Activated CD8-positive, alpha-beta memory T cell treated with anti-CD3 and anti-CD28 coated beads for 48 hours (primary cell): ENCODE measurements at regions not wholly inside any gene's neighbourhood (a gene's known extent, or its start where the extent isn't known, plus 50 kb on each side); places are given as distances from the start of the nearest gene placed in this dataset.

Experiments
- DNase-seq, 3 experiments: peaks; one replicate each; pipeline ENCODE4 v3.0.0-alpha.2; 2020; ENCODE audit warnings: low read depth in 2 of 3, low spot score in 2 of 3

GRCh38 chr11:95327273-95327948, 96.4 kb upstream of the SESN3 start:
- DNase-seq = no peak

GRCh38 chr11:95325777-95326258, 94.8 kb upstream of the SESN3 start:
- no peak for DNase-seq

- DNase-seq = no peak
Measured at GRCh38 chr11:95324826-95325225, 93.8 kb upstream of the SESN3 start.

GRCh38 chr11:95322539-95322938, 91.5 kb upstream of the SESN3 start:
- DNase-seq = no peak

- DNase-seq = no peak
Measured at GRCh38 chr11:95318498-95318897, 87.5 kb upstream of the SESN3 start.

- no peak for DNase-seq
Measured at GRCh38 chr11:95308512-95309035, 77.6 kb upstream of the SESN3 start.

- no peak for DNase-seq
Measured at GRCh38 chr11:95307286-95307685, 76.3 kb upstream of the SESN3 start.

- DNase-seq = no peak
Measured at GRCh38 chr11:95306801-95307200, 75.8 kb upstream of the SESN3 start.

GRCh38 chr11:95306123-95306522, 75.1 kb upstream of the SESN3 start:
- DNase-seq = no peak

GRCh38 chr11:95305705-95306104, 74.7 kb upstream of the SESN3 start:
- no peak for DNase-seq

GRCh38 chr11:95304777-95305176, 73.8 kb upstream of the SESN3 start:
- no peak for DNase-seq

GRCh38 chr11:95302211-95302610, 71.2 kb upstream of the SESN3 start:
- no peak for DNase-seq

GRCh38 chr11:95301474-95301873, 70.5 kb upstream of the SESN3 start:
- DNase-seq = no peak

GRCh38 chr11:95299078-95299679, 68.2 kb upstream of the SESN3 start:
- no peak for DNase-seq

- DNase-seq = no peak
Measured at GRCh38 chr11:95297680-95298452, 66.9 kb upstream of the SESN3 start.

GRCh38 chr11:95296621-95297025, 65.6 kb upstream of the SESN3 start:
- DNase-seq = no peak

GRCh38 chr11:95296165-95296564, 65.2 kb upstream of the SESN3 start:
- DNase-seq = no peak

- DNase-seq = no peak
Measured at GRCh38 chr11:95295382-95296149, 64.6 kb upstream of the SESN3 start.

- DNase-seq = no peak
Measured at GRCh38 chr11:95294701-95295100, 63.7 kb upstream of the SESN3 start.

- DNase-seq = no peak
Measured at GRCh38 chr11:95293116-95293515, 62.1 kb upstream of the SESN3 start.

- no peak for DNase-seq
Measured at GRCh38 chr11:95291946-95292345, 60.9 kb upstream of the SESN3 start.
